ENCODE measurements at regions not wholly inside any gene's neighbourhood (a gene's known extent, or its start where the extent isn't known, plus 50 kb on each side); places are given as distances from the start of the nearest gene placed in this dataset.

DNA sequence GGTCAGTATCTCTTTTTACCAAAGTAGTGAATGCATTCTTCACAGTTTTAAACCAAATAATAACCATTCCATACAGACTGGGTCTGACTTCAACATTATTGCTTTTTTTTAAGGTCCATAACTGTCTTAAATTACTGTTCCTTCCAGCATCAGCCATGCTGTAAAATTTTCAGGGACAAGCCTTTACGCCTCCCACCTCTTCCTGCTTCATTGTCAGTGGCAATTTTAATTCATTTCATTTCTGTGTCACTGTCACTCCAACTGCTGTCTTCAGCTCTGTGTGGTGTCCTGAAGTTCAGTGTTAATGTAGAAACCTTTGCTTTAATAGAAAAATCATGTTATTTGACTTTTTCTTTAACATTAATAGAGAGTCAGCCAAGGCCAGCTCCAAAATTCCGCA, 365.6 kb upstream of the PTBP2 start:
- TF ChIP-seq POLR2A (IDR thresholded peaks at IDR 0.05; ENCODE audit: control extremely low read depth in 1 of 2, low read depth in 2 of 2, low read length in 2 of 2): no peak
- no peak for TF ChIP-seq CTCF (IDR thresholded peaks at IDR 0.05; ENCODE audit: control extremely low read depth in 1 of 3, insufficient read depth in 1 of 3, low read depth in 1 of 3, low read length in 3 of 3)

Measured in H1 (cell line).